HFFc6 (cell line): ENCODE measurements at regions not wholly inside any gene's neighbourhood (a gene's known extent, or its start where the extent isn't known, plus 50 kb on each side); places are given as distances from the start of the nearest gene placed in this dataset.
"Not testable (repeated sequence)": the region's sequence is repeated elsewhere in the genome, so short reads cannot be mapped to it uniquely, and the experiment has no call there.

Experiments used
- DNase-seq: peaks from one replicate; pipeline ENCODE4 v3.0.0-alpha.2; 2018
- H3K27ac Mint-ChIP-seq: 2 replicates; pipeline ENCODE4 v1.8.0; 2020; ENCODE audit warnings: mild to moderate bottlenecking, mixed read lengths
- H3K27me3 Mint-ChIP-seq: 2 replicates; pipeline ENCODE4 v1.8.0; 2021; ENCODE audit warnings: mild to moderate bottlenecking, moderate library complexity, mixed read lengths; ENCODE audit not compliant: insufficient read depth
- H3K36me3 Mint-ChIP-seq: 2 replicates; pipeline ENCODE4 v1.8.0; 2021; ENCODE audit warnings: low read depth, mixed read lengths
- H3K4me1 Mint-ChIP-seq: 2 replicates; pipeline ENCODE4 v1.8.0; 2020; ENCODE audit warnings: low read depth, mixed read lengths
- H3K4me3 Mint-ChIP-seq: 2 replicates; pipeline ENCODE4 v1.8.0; 2020; ENCODE audit warnings: mild to moderate bottlenecking, moderate library complexity, mixed read lengths
- H3K9me3 Mint-ChIP-seq: 2 replicates; pipeline ENCODE4 v1.8.0; 2020; ENCODE audit warnings: mild to moderate bottlenecking, mixed read lengths
- TF ChIP-seq, protein P1 (sequence below): fragments of 200-600 bp; sonication (generic); IDR thresholded peaks from 2 replicates; pipeline ENCODE4 v1.5.0; 2021; ENCODE audit warnings: antibody characterized with exemption, mild to moderate bottlenecking

GRCh38 chr10:76815505-76815904 is 822.1 kb downstream of the KCNMA1 start:
- not testable (repeated sequence) for H3K9me3 Mint-ChIP-seq, H3K4me3 Mint-ChIP-seq, H3K4me1 Mint-ChIP-seq, H3K27ac Mint-ChIP-seq, H3K36me3 Mint-ChIP-seq, DNase-seq
- peaks cover 18% of the 10 kb centered on the region for H3K27me3 Mint-ChIP-seq

GRCh38 chr10:76811430-76811829 is 826.2 kb downstream of the KCNMA1 start:
- TF ChIP-seq, protein P1, sequence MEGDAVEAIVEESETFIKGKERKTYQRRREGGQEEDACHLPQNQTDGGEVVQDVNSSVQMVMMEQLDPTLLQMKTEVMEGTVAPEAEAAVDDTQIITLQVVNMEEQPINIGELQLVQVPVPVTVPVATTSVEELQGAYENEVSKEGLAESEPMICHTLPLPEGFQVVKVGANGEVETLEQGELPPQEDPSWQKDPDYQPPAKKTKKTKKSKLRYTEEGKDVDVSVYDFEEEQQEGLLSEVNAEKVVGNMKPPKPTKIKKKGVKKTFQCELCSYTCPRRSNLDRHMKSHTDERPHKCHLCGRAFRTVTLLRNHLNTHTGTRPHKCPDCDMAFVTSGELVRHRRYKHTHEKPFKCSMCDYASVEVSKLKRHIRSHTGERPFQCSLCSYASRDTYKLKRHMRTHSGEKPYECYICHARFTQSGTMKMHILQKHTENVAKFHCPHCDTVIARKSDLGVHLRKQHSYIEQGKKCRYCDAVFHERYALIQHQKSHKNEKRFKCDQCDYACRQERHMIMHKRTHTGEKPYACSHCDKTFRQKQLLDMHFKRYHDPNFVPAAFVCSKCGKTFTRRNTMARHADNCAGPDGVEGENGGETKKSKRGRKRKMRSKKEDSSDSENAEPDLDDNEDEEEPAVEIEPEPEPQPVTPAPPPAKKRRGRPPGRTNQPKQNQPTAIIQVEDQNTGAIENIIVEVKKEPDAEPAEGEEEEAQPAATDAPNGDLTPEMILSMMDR: no peak
- H3K4me1 Mint-ChIP-seq: no peaks in the 10 kb centered on the region
- no peak for DNase-seq
- H3K27me3 Mint-ChIP-seq: peaks cover 11% of the 10 kb centered on the region
- no peak overlapping the region for H3K4me3 Mint-ChIP-seq
- no peak overlapping the region for H3K27ac Mint-ChIP-seq
- no peaks in the 10 kb centered on the region for H3K9me3 Mint-ChIP-seq
- H3K36me3 Mint-ChIP-seq: no peaks in the 10 kb centered on the region

- Mint-ChIP-seq H3K9me3 (no peaks in the 10 kb centered on the region), H3K27me3 (peaks cover 6% of the 10 kb centered on the region; the same call in 1 of the 2 replicates), H3K4me3 (no peak overlapping the region), H3K27ac (no peak overlapping the region), H3K4me1 (no peaks in the 10 kb centered on the region), H3K36me3 (no peaks in the 10 kb centered on the region)
- no peak for DNase-seq
- TF ChIP-seq, protein P1: no peak
Observed at GRCh38 chr10:76788452-76788811, 849.2 kb downstream of the KCNMA1 start.

DNA sequence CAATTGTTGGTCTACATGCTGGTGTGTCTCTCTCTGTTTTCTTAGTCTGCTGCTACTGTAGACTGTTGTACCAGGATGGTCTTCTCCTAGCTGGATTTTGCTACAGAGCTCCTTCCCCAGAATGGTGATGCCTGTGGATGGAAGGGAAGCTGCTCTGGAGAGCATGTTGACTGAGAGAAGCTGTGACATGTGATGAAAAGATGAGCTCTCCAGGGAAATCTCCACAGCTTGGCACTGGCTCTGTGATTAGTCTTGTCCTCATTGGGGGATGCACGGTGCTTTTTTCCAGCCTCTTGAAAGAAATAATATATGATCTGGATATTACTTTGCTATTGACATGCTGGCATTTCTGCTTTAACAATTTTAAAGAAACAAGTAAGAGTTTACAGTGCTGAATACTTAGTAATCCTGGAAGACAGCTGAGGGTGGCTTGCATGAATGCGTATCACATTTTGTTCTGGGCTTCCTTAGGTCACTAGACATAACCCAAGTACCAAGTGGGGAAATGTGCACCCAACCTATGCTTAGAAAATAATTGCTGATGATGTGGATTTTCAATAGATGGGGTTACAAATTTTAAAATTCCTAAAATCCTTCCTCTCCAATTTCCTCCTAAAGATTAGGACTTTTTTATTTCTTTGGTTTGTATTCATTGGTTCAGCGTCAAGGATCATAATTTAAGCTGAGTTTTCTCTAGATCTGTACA is 849.7 kb downstream of the KCNMA1 start:
- no peak overlapping the region for H3K27ac Mint-ChIP-seq
- DNase-seq: no peak
- no peak overlapping the region for H3K4me3 Mint-ChIP-seq
- H3K36me3 Mint-ChIP-seq: no peaks in the 10 kb centered on the region
- TF ChIP-seq, protein P1: no peak
- no peaks in the 10 kb centered on the region for H3K9me3 Mint-ChIP-seq
- H3K27me3 Mint-ChIP-seq: peaks cover 6% of the 10 kb centered on the region; the same call in 1 of the 2 replicates
- H3K4me1 Mint-ChIP-seq: no peaks in the 10 kb centered on the region

GRCh38 chr10:76786504-76787072 is 851.0 kb downstream of the KCNMA1 start:
- TF ChIP-seq, protein P1: no peak
- H3K36me3 Mint-ChIP-seq: no peaks in the 10 kb centered on the region
- H3K4me1 Mint-ChIP-seq: no peaks in the 10 kb centered on the region
- no peaks in the 10 kb centered on the region for H3K9me3 Mint-ChIP-seq
- H3K27me3 Mint-ChIP-seq: peaks cover 6% of the 10 kb centered on the region; the same call in 1 of the 2 replicates
- H3K27ac Mint-ChIP-seq: no peak overlapping the region
- no peak for DNase-seq
- H3K4me3 Mint-ChIP-seq: no peak overlapping the region

- no peak for DNase-seq
- Mint-ChIP-seq H3K9me3 (no peaks in the 10 kb centered on the region), H3K27ac (no peak overlapping the region), H3K36me3 (no peaks in the 10 kb centered on the region), H3K4me3 (no peak overlapping the region), H3K4me1 (peaks cover 6% of the 10 kb centered on the region; the same call in 1 of the 2 replicates), H3K27me3 (peaks cover 8% of the 10 kb centered on the region)
- TF ChIP-seq, protein P1: no peak
Observed at GRCh38 chr10:76784076-76784475, 853.5 kb downstream of the KCNMA1 start.
